ENCODE measurements at regions not wholly inside any gene's neighbourhood (a gene's known extent, or its start where the extent isn't known, plus 50 kb on each side); places are given as distances from the start of the nearest gene placed in this dataset.

- dilution Hi-C loops (cut with HindIII; ENCODE audit: low sequenced_read_pairs, unreplicated experiment) (no loop called here), in situ Hi-C loops (cut with MboI; ENCODE audit: low sequenced_read_pairs) (no loop called here), intact Hi-C loops (cut with micrococcal nuclease) (no loop called here)
- ChIA-PET POLR2A (ENCODE audit: unreplicated experiment) (no interaction called here), CTCF (no interaction called here)
- Histone ChIP-seq H2BK20ac (ENCODE audit: low read depth, low read length) (no peak overlapping the region), H3K23ac (ENCODE audit: low read depth, low read length) (no peak overlapping the region), H3K4me2 (ENCODE audit: low read depth, low read length) (no peak overlapping the region), H3K9me3 (ENCODE audit: control insufficient read depth, insufficient read depth, low read length) (no peaks in the 10 kb centered on the region), H2AFZ (replicated peaks; ENCODE audit: low read length, poor library complexity) (peak overlapping the region; percentile 14), H3K56ac (ENCODE audit: extremely low read depth, insufficient read depth, low read length) (no peak overlapping the region), H3K9ac (ENCODE audit: low read depth, low read length) (no peak overlapping the region), H4K8ac (ENCODE audit: low read depth in 2 of 2, low read length in 2 of 2) (no peak overlapping the region), H2BK5ac (ENCODE audit: low read depth, low read length, poor library complexity, severe bottlenecking) (no peak overlapping the region), H2BK120ac (ENCODE audit: low read depth, low read length) (no peak overlapping the region), H3K4ac (ENCODE audit: low read depth, low read length) (no peak overlapping the region), H3K14ac (replicated peaks; ENCODE audit: low read depth, low read length) (no peak overlapping the region), H2BK15ac (ENCODE audit: low read depth, low read length) (no peak overlapping the region), H3K4me3 (ENCODE audit: insufficient read depth, low read depth, low read length) (no peak overlapping the region), H3K4me1 (ENCODE audit: control insufficient read depth, insufficient read depth, low read length) (no peaks in the 10 kb centered on the region), H4K20me1 (ENCODE audit: insufficient read depth, low read length) (no peaks in the 10 kb centered on the region), H4K5ac (ENCODE audit: low read depth, low read length) (no peak overlapping the region), H3K27ac (ENCODE audit: insufficient read depth, low read length) (no peak overlapping the region), H3K18ac (ENCODE audit: low read depth, low read length) (no peak overlapping the region), H3K79me1 (ENCODE audit: low read depth in 1 of 2, low read length in 2 of 2) (no peaks in the 10 kb centered on the region), H3K27me3 (ENCODE audit: control insufficient read depth, insufficient read depth, low read length) (no peaks in the 10 kb centered on the region; the same call in none of the 2 replicates), H4K91ac (ENCODE audit: insufficient read depth, low read depth, low read length) (no peak overlapping the region), H2AK5ac (ENCODE audit: low read depth, low read length) (no peak overlapping the region), H2AK9ac (replicated peaks; ENCODE audit: low read depth, low read length, poor library complexity) (no peak overlapping the region), H3K36me3 (ENCODE audit: control insufficient read depth, insufficient read depth, low read length) (no peaks in the 10 kb centered on the region), H3K9me1 (ENCODE audit: insufficient read depth, low read length) (no peaks in the 10 kb centered on the region; the same call in 1 of the 2 replicates)
- BruUV-seq (replicated peaks): no TSS peak
- TF ChIP-seq RAD21 (IDR thresholded peaks at IDR 0.05; ENCODE audit: low read length): no peak
- TF ChIP-seq, protein P1, sequence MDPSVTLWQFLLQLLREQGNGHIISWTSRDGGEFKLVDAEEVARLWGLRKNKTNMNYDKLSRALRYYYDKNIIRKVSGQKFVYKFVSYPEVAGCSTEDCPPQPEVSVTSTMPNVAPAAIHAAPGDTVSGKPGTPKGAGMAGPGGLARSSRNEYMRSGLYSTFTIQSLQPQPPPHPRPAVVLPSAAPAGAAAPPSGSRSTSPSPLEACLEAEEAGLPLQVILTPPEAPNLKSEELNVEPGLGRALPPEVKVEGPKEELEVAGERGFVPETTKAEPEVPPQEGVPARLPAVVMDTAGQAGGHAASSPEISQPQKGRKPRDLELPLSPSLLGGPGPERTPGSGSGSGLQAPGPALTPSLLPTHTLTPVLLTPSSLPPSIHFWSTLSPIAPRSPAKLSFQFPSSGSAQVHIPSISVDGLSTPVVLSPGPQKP (IDR thresholded peaks at IDR 0.05; ENCODE audit: borderline replicate concordance, low read depth, low read length): no peak
- no peak for TF ChIP-seq SMC3 (IDR thresholded peaks at IDR 0.05; ENCODE audit: low read depth, low read length)
- TF ChIP-seq NFE2L2 (IDR thresholded peaks at IDR 0.05; ENCODE audit: low read depth, low read length): no peak
- TF ChIP-seq BHLHE40 (IDR thresholded peaks at IDR 0.05; ENCODE audit: low read depth, low read length): no peak
- 60% methylated on average over 6 of the region's 11 CpGs; no CpG with 5 or more reads in 1 of the 2 experiments for WGBS, 2 experiments (ENCODE audit: extremely low coverage in 2 of 2, insufficient read length in 1 of 2)
- ATAC-seq (ENCODE audit: low read depth) (no peak), DNase-seq (no peak)
Observed at GRCh38 chr1:36567601-36568341, 85.1 kb upstream of the CSF3R start.

Data from IMR-90 (cell line).